ENCODE measurements at regions not wholly inside any gene's neighbourhood (a gene's known extent, or its start where the extent isn't known, plus 50 kb on each side); places are given as distances from the start of the nearest gene placed in this dataset.
"Not testable (repeated sequence)": the region's sequence is repeated elsewhere in the genome, so short reads cannot be mapped to it uniquely, and the experiment has no call there.

GRCh38 chr4:53959343-53960120 lies 104.9 kb downstream of the CHIC2 start:
- DNase-seq (ENCODE audit: low spot score in 2 of 2) (no peak), FAIRE-seq (no peak)

DNA sequence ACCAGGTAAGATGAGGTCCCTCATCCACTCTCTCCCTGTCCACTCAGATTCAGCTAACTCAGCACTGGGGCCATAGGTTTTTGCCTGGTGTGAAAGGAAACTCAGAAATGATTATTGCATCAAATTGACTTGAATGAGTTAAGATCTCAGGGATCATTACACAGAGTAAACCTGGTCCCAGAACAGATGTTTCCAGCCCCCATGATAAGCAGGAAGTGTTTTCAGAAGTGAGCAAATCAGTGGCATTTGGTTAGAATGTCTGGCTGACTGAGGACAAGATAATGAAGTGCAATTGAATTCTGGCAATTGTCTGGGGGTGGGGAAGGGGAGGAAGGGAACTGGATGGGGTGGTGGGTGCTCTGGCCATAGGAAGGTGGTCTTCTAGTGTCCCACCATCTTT lies 108.0 kb downstream of the CHIC2 start:
- DNase-seq (ENCODE audit: low spot score in 2 of 2): no peak
- no peak for FAIRE-seq

GRCh38 chr4:53956053-53956452 lies 108.4 kb downstream of the CHIC2 start:
- DNase-seq (ENCODE audit: low spot score in 2 of 2): no peak
- no peak for FAIRE-seq

GRCh38 chr4:53951414-53951813 lies 113.0 kb downstream of the CHIC2 start:
- DNase-seq (ENCODE audit: low spot score in 2 of 2) (no peak), FAIRE-seq (no peak)

- DNase-seq (ENCODE audit: low spot score in 2 of 2) (no peak), FAIRE-seq (no peak)
Observed at GRCh38 chr4:53943345-53944085, 120.9 kb downstream of the CHIC2 start.

- DNase-seq (ENCODE audit: low spot score in 2 of 2): no peak
- no peak for FAIRE-seq
Observed at GRCh38 chr4:53942712-53943111, 121.7 kb downstream of the CHIC2 start.

- DNase-seq (ENCODE audit: low spot score in 2 of 2) (no peak), FAIRE-seq (no peak)
Observed at GRCh38 chr4:53941331-53941730, 123.1 kb downstream of the CHIC2 start.

- not testable (repeated sequence) for DNase-seq (ENCODE audit: low spot score in 2 of 2); FAIRE-seq
Observed at GRCh38 chr4:53939892-53940291, 124.5 kb downstream of the CHIC2 start.

- DNase-seq (ENCODE audit: low spot score in 2 of 2) (no peak), FAIRE-seq (no peak)
Observed at GRCh38 chr4:53937918-53938317, 126.5 kb downstream of the CHIC2 start.

GRCh38 chr4:53937327-53937726 lies 127.1 kb downstream of the CHIC2 start:
- no peak for FAIRE-seq
- no peak for DNase-seq (ENCODE audit: low spot score in 2 of 2)

- FAIRE-seq (no peak), DNase-seq (ENCODE audit: low spot score in 2 of 2) (no peak)
Observed at GRCh38 chr4:53935780-53936179, 128.6 kb downstream of the CHIC2 start.

DNA sequence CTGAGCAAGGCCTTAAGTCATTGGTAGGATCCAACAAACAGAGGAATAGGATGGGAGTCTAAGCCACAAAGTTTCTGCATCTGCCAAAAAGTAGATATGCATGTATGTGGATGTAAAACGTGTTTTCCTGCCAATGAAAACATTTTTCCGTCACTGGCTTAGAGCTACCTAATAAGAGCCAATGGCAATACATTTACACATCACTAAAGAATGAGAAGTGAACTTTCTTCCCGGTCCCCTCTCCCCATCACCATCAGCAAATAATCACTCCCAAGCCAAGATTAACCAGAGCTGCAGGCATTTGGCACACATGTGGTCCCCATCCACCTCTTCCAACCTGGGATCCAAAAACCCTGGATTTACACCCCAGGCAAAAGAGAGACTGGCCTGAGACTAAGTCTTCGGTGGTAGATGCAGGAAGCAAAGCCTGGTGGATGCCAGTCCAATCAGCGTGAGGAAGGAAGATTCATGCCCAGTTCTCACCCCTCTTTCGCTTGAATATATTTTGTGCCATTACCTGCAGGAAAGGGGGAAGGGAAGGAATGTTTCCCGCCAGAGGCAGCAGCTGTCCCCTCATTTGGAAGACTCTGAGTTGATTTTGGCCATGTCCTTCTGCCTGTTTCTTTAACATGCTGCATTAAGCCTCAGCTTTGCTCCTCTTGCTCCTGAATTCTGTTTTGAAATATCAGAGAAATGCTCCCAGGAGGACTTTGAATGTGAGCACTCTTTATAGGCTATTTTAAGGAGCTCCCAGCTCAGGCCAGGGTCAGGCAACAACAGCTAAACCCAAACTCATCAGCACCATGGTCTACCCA lies 131.4 kb downstream of the CHIC2 start:
- FAIRE-seq: no peak
- DNase-seq (ENCODE audit: low spot score in 2 of 2): no peak

- DNase-seq (ENCODE audit: low spot score in 2 of 2) (no peak), FAIRE-seq (no peak)
Observed at GRCh38 chr4:53931461-53931961, 132.9 kb downstream of the CHIC2 start.

GRCh38 chr4:53929955-53930798 lies 134.2 kb downstream of the CHIC2 start:
- peak; percentile 46 to 70 for DNase-seq (ENCODE audit: low spot score in 2 of 2)
- peak; percentile 24 for FAIRE-seq

DNA sequence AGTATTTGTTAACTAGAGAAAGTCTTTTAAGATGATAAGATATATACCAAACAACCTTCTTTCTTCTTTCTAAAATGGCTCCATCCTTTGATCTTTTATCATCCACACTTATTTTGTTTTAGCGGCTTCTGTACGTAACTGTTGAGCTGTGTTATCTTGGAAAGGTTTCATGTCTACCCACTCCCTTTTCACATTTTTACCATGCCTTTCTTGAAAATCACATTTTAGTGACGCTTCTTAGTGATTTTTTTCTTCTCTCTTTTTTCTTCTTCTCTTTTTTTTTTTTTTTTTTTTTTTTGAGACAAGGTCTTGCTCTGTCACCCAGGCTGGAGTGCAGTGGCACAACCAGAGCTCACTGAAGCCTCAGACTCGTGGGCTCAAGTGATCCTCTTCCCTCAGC lies 135.1 kb downstream of the CHIC2 start:
- no peak for FAIRE-seq
- DNase-seq (ENCODE audit: low spot score in 2 of 2): no peak

DNA sequence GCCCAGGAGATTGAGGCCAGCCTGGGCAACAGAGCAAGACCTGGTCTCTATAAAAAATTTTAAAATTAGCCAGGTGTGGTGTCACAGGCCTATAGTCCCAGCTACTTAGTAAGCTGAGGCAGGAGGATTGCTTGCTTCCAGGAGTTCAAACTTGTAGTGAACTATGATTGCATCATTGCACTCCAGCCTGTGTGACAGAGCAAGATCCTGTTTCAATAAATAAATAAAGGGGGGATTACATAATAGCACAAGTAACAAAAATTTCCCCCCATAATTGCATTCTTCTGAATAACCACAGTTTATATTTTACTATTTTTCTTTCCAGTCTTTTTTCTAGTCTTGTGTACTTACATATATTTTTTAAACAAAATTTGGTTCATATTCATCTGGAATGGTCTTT lies 135.6 kb downstream of the CHIC2 start:
- FAIRE-seq (no peak), DNase-seq (ENCODE audit: low spot score in 2 of 2) (no peak)

DNA sequence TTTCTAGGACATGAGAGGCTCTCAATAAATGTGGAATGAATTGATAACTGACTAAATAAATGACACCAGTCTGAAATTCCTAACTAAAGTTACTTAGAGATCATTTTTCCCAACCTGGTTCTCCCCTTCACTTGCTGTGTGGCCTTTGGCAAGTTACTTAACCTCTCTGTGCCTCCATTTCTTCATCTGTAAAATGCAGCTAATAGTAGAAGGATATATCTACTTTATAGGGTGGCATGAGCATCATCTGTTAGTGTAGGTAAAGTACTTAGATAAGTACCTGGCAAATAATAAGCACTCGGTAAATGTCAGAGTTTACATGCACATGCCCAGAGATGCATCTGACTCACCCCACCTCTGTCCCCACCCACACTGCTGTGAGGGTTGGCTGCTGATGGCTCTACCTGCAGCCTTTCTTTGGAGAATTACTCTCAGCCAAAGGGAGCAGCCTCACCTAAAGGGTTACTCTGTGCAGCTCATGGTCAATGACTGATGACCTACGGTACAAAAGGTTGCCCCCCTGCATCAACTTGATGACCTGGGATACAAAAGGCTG lies 139.3 kb downstream of the CHIC2 start:
- FAIRE-seq (no peak), DNase-seq (ENCODE audit: low spot score in 2 of 2) (no peak)

DNA sequence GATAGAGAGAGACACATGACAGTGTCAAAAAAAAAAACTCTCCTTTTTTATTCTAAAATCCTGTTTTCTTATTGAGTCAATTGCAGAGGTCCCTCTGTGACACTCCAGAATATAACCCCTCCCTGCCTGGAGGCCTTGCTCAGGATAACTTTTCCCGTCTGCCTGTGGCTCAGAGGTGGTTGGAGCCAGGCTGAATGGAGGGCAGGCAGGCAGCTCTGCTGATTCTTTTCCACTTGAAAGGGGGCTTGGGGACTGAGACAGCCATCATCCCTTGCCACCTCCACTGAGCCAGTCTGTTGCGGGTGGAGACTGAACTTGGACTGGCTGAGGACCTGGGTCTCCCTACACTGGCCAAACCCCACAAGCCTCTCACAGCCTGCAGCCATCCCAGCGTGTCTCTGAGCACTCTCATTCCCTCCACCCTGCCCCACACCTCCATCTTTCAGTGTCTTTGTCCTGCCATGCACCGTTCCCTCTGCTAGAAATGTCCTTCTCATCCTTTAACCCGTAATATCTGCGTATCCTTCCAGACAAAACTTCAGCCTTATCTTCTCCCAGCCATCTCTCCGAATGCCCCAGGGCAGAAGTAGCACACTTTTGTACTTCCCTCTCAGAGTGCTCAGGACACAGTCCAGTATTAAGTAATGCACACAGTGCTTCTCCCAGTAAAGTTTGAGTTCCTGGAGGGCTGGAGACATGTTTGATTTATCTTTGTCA lies 139.9 kb downstream of the CHIC2 start:
- DNase-seq (ENCODE audit: low spot score in 2 of 2) (no peak), FAIRE-seq (no peak)

GRCh38 chr4:53923921-53924320 lies 140.5 kb downstream of the CHIC2 start:
- FAIRE-seq: no peak
- DNase-seq (ENCODE audit: low spot score in 2 of 2): no peak

All from frontal cortex (tissue), 3 donors.